BJ (cell line): ENCODE measurements at regions not wholly inside any gene's neighbourhood (a gene's known extent, or its start where the extent isn't known, plus 50 kb on each side); places are given as distances from the start of the nearest gene placed in this dataset.
"Not testable (repeated sequence)": the region's sequence is repeated elsewhere in the genome, so short reads cannot be mapped to it uniquely, and the experiment has no call there.

Source experiments
- CTCF ChIA-PET: fragments of 350-600 bp; formaldehyde crosslinking; extraction: SDS; loops from one replicate; lab custom pipeline; 2021; ENCODE audit warnings: antibody characterized with exemption, inconsistent platforms; lab: Yijun Ruan, JAX
- POLR2A ChIA-PET: fragments of 300-600 bp; sonication (Branson Sonifier 250); formaldehyde crosslinking; extraction: SDS; loops from one replicate; lab custom pipeline; 2021; ENCODE audit warnings: antibody characterized with exemption; lab: Charles Lee
- DNase-seq: peaks from one replicate; pipeline ENCODE4 v3.0.0-alpha.2; 2011; ENCODE audit warnings: low read depth
- H3K27me3 ChIP-seq: 2 replicates; pipeline ENCODE4 v1.6.0; 2011; ENCODE audit warnings: low read length; ENCODE audit not compliant: control insufficient read depth, insufficient read depth
- H3K36me3 ChIP-seq: 2 replicates; pipeline ENCODE4 v1.5.1; 2011; ENCODE audit warnings: low read length; ENCODE audit not compliant: control insufficient read depth, insufficient read depth
- H3K4me3 ChIP-seq: 2 replicates; pipeline ENCODE4 v1.5.1; 2011; ENCODE audit warnings: low read depth, mild to moderate bottlenecking, control low read depth, low read length
- CTCF ChIP-seq: IDR thresholded peaks from 2 replicates; pipeline ENCODE4 v1.5.1; 2011; ENCODE audit warnings: low read depth, mild to moderate bottlenecking, control low read depth, inconsistent platforms, low read length, moderate library complexity; ENCODE audit not compliant: insufficient read depth

GRCh38 chr15:96165081-96165480, 165.4 kb upstream of the NR2F2 start:
- H3K36me3 ChIP-seq, result no peaks in the 10 kb centered on the region
- ChIA-PET CTCF (interaction anchor here (0.5 kb wide), 1 partner anchor 421 kb away, joined by 3 read pairs; no protein-coding TSS in a partner anchor), POLR2A (no interaction called here)
- no peak for DNase-seq
- no peaks in the 10 kb centered on the region for H3K27me3 ChIP-seq
- no peak for TF ChIP-seq CTCF
- H3K4me3 ChIP-seq, result no peak overlapping the region

- ChIA-PET POLR2A (no interaction called here), CTCF (no interaction called here)
- H3K36me3 ChIP-seq, result no peaks in the 10 kb centered on the region
- TF ChIP-seq CTCF, result no peak
- no peaks in the 10 kb centered on the region for H3K27me3 ChIP-seq
- no peak for DNase-seq
- no peak overlapping the region for H3K4me3 ChIP-seq
Measured at GRCh38 chr15:96165775-96166174, 164.7 kb upstream of the NR2F2 start.

GRCh38 chr15:96166223-96167200, 164.0 kb upstream of the NR2F2 start:
- no peak for TF ChIP-seq CTCF
- ChIA-PET CTCF (no interaction called here), POLR2A (no interaction called here)
- Histone ChIP-seq H3K36me3 (no peaks in the 10 kb centered on the region), H3K27me3 (no peaks in the 10 kb centered on the region), H3K4me3 (no peak overlapping the region)
- DNase-seq, result no peak

GRCh38 chr15:96170616-96170978, 159.9 kb upstream of the NR2F2 start:
- DNase-seq, H3K4me3 ChIP-seq, H3K36me3 ChIP-seq, CTCF ChIA-PET, POLR2A ChIA-PET, H3K27me3 ChIP-seq: not testable (repeated sequence)

- H3K36me3 ChIP-seq, result no peaks in the 10 kb centered on the region
- H3K27me3 ChIP-seq, result no peaks in the 10 kb centered on the region
- DNase-seq, result no peak
- CTCF ChIA-PET, result interaction anchor here (1.0 kb wide), 1 partner anchor 11 kb away, joined by 3 read pairs; no protein-coding TSS in a partner anchor
- TF ChIP-seq CTCF, result no peak
- POLR2A ChIA-PET, result no interaction called here
- H3K4me3 ChIP-seq, result no peak overlapping the region
Measured at GRCh38 chr15:96170979-96171739, 159.3 kb upstream of the NR2F2 start.
